K562 (cell line): ENCODE measurements at regions not wholly inside any gene's neighbourhood (a gene's known extent, or its start where the extent isn't known, plus 50 kb on each side); places are given as distances from the start of the nearest gene placed in this dataset.

ENCODE experiments used
- ATAC-seq: fragments of 200-7000 bp; cut with Tn5 transposase; 3 replicates; pipeline ENCODE4 v1.9.1; 2020; ENCODE audit warnings: moderate library complexity
- BruUV-seq: library from RNA; stranded (reverse); fragments of 400-500 nt; replicated peaks from 2 replicates; lab custom pipeline; 2021; lab: Mats Ljungman, UMichigan
- CTCF ChIA-PET: fragments of 300-600 bp; formaldehyde crosslinking; extraction: SDS; loops from one replicate; lab custom pipeline; 2021; ENCODE audit warnings: low intra/inter-chr PET ratio; lab: Yijun Ruan, JAX
- POLR2A ChIA-PET: fragments of 300-600, 350-650 bp; sonication (Branson Sonifier 250); formaldehyde crosslinking; extraction: SDS; loops from one replicate; lab custom pipeline; 2021; ENCODE audit warnings: antibody characterized with exemption, inconsistent platforms; lab: Yijun Ruan, JAX
- DNase-seq, 4 experiments: peaks; one replicate each; pipeline versions ENCODE4 v3.0.0 to v3.0.0-alpha.2; 2011 to 2018; ENCODE audit warnings: low spot score in 3 of 4, mixed read lengths in 3 of 4; ENCODE audit errors: extremely low read depth in 1 of 4
- FAIRE-seq: peaks from 2 replicates; lab custom pipeline; 2011; peaks lifted over from hg19 to GRCh38; lab: Jason Lieb, UNC
- H2AFZ ChIP-seq: 2 replicates; pipeline ENCODE4 v1.6.0; 2011; ENCODE audit warnings: low read depth, low read length, control low read depth, inconsistent platforms
- H3K27ac ChIP-seq: fragments of 200-600 bp; 3 replicates; pipeline ENCODE4 v1.8.0; 2011; ENCODE audit warnings: low read depth, mild to moderate bottlenecking, control low read depth, inconsistent platforms, low read length, moderate library complexity, mixed read lengths; ENCODE audit errors: extremely low read depth
- H3K27me3 ChIP-seq, 2 experiments: fragments of 300-600 bp in 1 of 2; 2 replicates in 1 of 2; 3 replicates in 1 of 2; pipeline versions ENCODE4 v1.6.0 to v1.8.0; 2011; ENCODE audit warnings: inconsistent platforms in 2 of 2, low read length in 2 of 2, mild to moderate bottlenecking in 1 of 2, mixed read lengths in 1 of 2, moderate library complexity in 1 of 2; ENCODE audit not compliant: control insufficient read depth in 2 of 2, insufficient read depth in 2 of 2
- H3K36me3 ChIP-seq: fragments of 300-600 bp; 3 replicates; pipeline ENCODE4 v1.8.0; 2011; ENCODE audit warnings: mild to moderate bottlenecking, low read length, inconsistent platforms; ENCODE audit not compliant: control insufficient read depth, insufficient read depth
- H3K4me1 ChIP-seq, 2 experiments: fragments of 200-600 bp in 1 of 2; replicated peaks in 1 of 2; 2 replicates in 1 of 2; 3 replicates in 1 of 2; pipeline versions ENCODE4 v1.5.1 to v1.8.0; 2011; ENCODE audit warnings: inconsistent platforms in 2 of 2, low read length in 2 of 2, mild to moderate bottlenecking in 1 of 2, mixed read lengths in 1 of 2, moderate library complexity in 1 of 2; ENCODE audit not compliant: control insufficient read depth in 2 of 2, insufficient read depth in 2 of 2
- H3K4me2 ChIP-seq: 2 replicates; pipeline ENCODE4 v1.6.1; 2011; ENCODE audit warnings: low read length, control low read depth, inconsistent platforms, mixed read lengths; ENCODE audit not compliant: insufficient read depth
- H3K4me3 ChIP-seq: fragments of 200-600 bp; sonication (generic), shearing (Covaris generic); 2 replicates; pipeline ENCODE4 v1.5.1; 2016; ENCODE audit warnings: control low read depth, inconsistent platforms
- H3K79me2 ChIP-seq: fragments of 200-600 bp; 3 replicates; pipeline ENCODE4 v1.8.0; 2011; ENCODE audit warnings: low read length, inconsistent platforms; ENCODE audit not compliant: control insufficient read depth, insufficient read depth
- H3K9ac ChIP-seq, 2 experiments: 2 replicates each; pipeline versions ENCODE4 v1.6.0 to v1.6.1; 2011; ENCODE audit warnings: low read depth in 2 of 2, low read length in 2 of 2, control low read depth in 1 of 2, inconsistent platforms in 1 of 2, mild to moderate bottlenecking in 1 of 2, mixed read lengths in 1 of 2; ENCODE audit not compliant: insufficient read depth in 1 of 2
- H3K9me1 ChIP-seq: one replicate; pipeline ENCODE4 v1.6.0; 2011; ENCODE audit warnings: inconsistent platforms, mild to moderate bottlenecking, low read length, moderate library complexity; ENCODE audit not compliant: control insufficient read depth, insufficient read depth
- H3K9me3 ChIP-seq: replicated peaks from 2 replicates; pipeline ENCODE4 v1.5.1; 2011; ENCODE audit warnings: low read depth, low read length, inconsistent platforms; ENCODE audit not compliant: control insufficient read depth, insufficient read depth
- H4K20me1 ChIP-seq: replicated peaks from 2 replicates; pipeline ENCODE4 v1.6.1; 2011; ENCODE audit warnings: low read length, inconsistent platforms, mixed read lengths; ENCODE audit not compliant: control insufficient read depth, insufficient read depth
- GATAD2B ChIP-seq: fragments of 450-650 bp; IDR thresholded peaks from 2 replicates; pipeline ENCODE4 v1.6.1; 2017; ENCODE audit warnings: mild to moderate bottlenecking, borderline replicate concordance
- PCBP2 ChIP-seq: fragments of 200-400 bp; formaldehyde crosslinking; IDR thresholded peaks from 2 replicates; pipeline ENCODE4 v1.6.1; 2018; ENCODE audit warnings: low read length, low read depth, mild to moderate bottlenecking, moderate library complexity; ENCODE audit not compliant: poor library complexity, severe bottlenecking
- SMARCE1 ChIP-seq: fragments of 450-650 bp; IDR thresholded peaks from 2 replicates; pipeline ENCODE4 v1.7.1; 2016; ENCODE audit warnings: mild to moderate bottlenecking
- WGBS: fragments of 100-300 bp; shearing (Covaris generic); methylation state at CpG from one replicate; pipeline ENCODE4 v1.1.6; 2016; ENCODE audit warnings: low coverage, mixed read lengths; ENCODE audit not compliant: insufficient coverage; ENCODE audit errors: missing lambda C conversion rate; 5-methylcytosine and 5-hydroxymethylcytosine counted together
- in situ Hi-C: fragments of 300-500 bp; cut with MboI; formaldehyde crosslinking; loops from 4 replicates; pipeline ENCODE4 v1.15.0; 2018; ENCODE audit warnings: inconsistent platforms, mixed read lengths
- intact Hi-C: fragments of 100-400 bp; cut with micrococcal nuclease; formaldehyde crosslinking; loops from 2 replicates; pipeline ENCODE4 v1.14.2; 2022
- TF ChIP-seq, protein P1 (sequence below): sonication (generic); formaldehyde crosslinking; IDR thresholded peaks from 2 replicates; pipeline ENCODE4 v1.8.1; 2023; ENCODE audit warnings: mild to moderate bottlenecking, missing genetic modification reagents
- TF ChIP-seq, protein P2 (sequence below): fragments of 450-650 bp; IDR thresholded peaks from 2 replicates; pipeline ENCODE4 v1.6.1; 2017; ENCODE audit warnings: antibody characterized with exemption, mild to moderate bottlenecking
- TF ChIP-seq, protein P3 (sequence below), 2 experiments: IDR thresholded peaks in 1 of 2; conservative IDR thresholded peaks in 1 of 2; 2 replicates each; pipeline ENCODE4 v1.6.1; 2016; ENCODE audit warnings: low read depth in 2 of 2, mild to moderate bottlenecking in 1 of 2, missing compliant biosample characterization in 1 of 2, missing genetic modification characterization in 1 of 2, moderate library complexity in 1 of 2
- TF ChIP-seq, protein P4 (sequence below), 2 experiments: fragments of 150-350 bp in 1 of 2; IDR thresholded peaks; 2 replicates each; pipeline ENCODE4 v1.6.1; 2012 to 2016; ENCODE audit warnings: low read depth in 2 of 2, low read length in 2 of 2, mild to moderate bottlenecking in 1 of 2, moderate library complexity in 1 of 2

DNA sequence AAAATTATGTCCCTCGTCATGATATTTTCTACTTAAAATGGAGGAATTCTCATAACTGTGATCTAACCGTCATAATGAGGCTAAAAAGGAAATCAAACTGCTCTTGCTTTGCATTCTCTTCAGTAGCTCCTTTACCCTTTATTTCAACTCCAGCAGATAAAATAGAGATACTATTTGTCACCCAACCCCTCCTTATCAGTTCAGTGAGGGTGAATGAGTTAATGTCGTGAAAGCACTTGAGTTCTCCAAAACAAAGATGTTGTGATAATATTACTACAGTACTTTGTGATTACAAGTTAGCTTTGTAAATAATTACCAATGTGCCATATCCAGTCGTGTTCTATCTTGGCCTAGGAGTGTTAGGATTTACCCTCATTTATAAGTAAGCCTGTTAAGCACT, 63.4 kb upstream of the ANKRD28 start:
- H3K9me3 ChIP-seq, result no peaks in the 10 kb centered on the region
- in situ Hi-C loops, result no loop called here
- H2AFZ ChIP-seq, result peak overlapping the region; percentile 89
- peaks cover 10 to 27% of the 10 kb centered on the region in 2 experiments for H3K4me1 ChIP-seq
- CTCF ChIA-PET, result interaction anchor here (0.7 kb wide), 1 partner anchor 231 kb away, joined by 3 read pairs; no protein-coding TSS in a partner anchor
- peak in 3 of 4 experiments; percentile 16 to 44 (median 26) for DNase-seq
- peaks cover 5% of the 10 kb centered on the region; the same call in 1 of the 2 replicates for H4K20me1 ChIP-seq
- H3K27ac ChIP-seq, result peak overlapping the region; percentile 83; the same call in 2 of the 3 replicates
- POLR2A ChIA-PET, result interaction anchor here (0.8 to 1.1 kb wide), 3 partner anchors 15 to 30 kb away, joined by 3 read pairs; no protein-coding TSS in a partner anchor
- H3K79me2 ChIP-seq, result peaks cover 51% of the 10 kb centered on the region
- ATAC-seq, result no peak
- H3K4me3 ChIP-seq, result peak overlapping the region; percentile 82; the same call in 1 of the 2 replicates
- 4% methylated on average over 4 of the region's 4 CpGs for WGBS
- H3K4me2 ChIP-seq, result peak overlapping the region; percentile 86
- no peaks in the 10 kb centered on the region for H3K27me3 ChIP-seq
- peak; percentile 69 for FAIRE-seq
- BruUV-seq, result no TSS peak
- H3K9me1 ChIP-seq, result no peaks in the 10 kb centered on the region
- H3K9ac ChIP-seq, result peak overlapping the region in 1 of 2 experiments; percentile 75; a peak in 2 of 4 replicates
- H3K36me3 ChIP-seq, result peaks cover 10% of the 10 kb centered on the region; the same call in 2 of the 3 replicates
- intact Hi-C loops, result loop anchor here (5.0 kb wide), 1 partner anchor 259 kb away; the partner anchor contains the start of genes BTD and HACL1
- TF ChIP-seq SMARCE1 (peak; percentile 38; the same call in 1 of the 2 replicates), PCBP2 (no peak), GATAD2B (peak; percentile 78)
- TF ChIP-seq, protein P1, sequence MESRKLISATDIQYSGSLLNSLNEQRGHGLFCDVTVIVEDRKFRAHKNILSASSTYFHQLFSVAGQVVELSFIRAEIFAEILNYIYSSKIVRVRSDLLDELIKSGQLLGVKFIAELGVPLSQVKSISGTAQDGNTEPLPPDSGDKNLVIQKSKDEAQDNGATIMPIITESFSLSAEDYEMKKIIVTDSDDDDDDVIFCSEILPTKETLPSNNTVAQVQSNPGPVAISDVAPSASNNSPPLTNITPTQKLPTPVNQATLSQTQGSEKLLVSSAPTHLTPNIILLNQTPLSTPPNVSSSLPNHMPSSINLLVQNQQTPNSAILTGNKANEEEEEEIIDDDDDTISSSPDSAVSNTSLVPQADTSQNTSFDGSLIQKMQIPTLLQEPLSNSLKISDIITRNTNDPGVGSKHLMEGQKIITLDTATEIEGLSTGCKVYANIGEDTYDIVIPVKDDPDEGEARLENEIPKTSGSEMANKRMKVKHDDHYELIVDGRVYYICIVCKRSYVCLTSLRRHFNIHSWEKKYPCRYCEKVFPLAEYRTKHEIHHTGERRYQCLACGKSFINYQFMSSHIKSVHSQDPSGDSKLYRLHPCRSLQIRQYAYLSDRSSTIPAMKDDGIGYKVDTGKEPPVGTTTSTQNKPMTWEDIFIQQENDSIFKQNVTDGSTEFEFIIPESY (CRISPR knock-in tag), result no peak
- TF ChIP-seq, protein P2, sequence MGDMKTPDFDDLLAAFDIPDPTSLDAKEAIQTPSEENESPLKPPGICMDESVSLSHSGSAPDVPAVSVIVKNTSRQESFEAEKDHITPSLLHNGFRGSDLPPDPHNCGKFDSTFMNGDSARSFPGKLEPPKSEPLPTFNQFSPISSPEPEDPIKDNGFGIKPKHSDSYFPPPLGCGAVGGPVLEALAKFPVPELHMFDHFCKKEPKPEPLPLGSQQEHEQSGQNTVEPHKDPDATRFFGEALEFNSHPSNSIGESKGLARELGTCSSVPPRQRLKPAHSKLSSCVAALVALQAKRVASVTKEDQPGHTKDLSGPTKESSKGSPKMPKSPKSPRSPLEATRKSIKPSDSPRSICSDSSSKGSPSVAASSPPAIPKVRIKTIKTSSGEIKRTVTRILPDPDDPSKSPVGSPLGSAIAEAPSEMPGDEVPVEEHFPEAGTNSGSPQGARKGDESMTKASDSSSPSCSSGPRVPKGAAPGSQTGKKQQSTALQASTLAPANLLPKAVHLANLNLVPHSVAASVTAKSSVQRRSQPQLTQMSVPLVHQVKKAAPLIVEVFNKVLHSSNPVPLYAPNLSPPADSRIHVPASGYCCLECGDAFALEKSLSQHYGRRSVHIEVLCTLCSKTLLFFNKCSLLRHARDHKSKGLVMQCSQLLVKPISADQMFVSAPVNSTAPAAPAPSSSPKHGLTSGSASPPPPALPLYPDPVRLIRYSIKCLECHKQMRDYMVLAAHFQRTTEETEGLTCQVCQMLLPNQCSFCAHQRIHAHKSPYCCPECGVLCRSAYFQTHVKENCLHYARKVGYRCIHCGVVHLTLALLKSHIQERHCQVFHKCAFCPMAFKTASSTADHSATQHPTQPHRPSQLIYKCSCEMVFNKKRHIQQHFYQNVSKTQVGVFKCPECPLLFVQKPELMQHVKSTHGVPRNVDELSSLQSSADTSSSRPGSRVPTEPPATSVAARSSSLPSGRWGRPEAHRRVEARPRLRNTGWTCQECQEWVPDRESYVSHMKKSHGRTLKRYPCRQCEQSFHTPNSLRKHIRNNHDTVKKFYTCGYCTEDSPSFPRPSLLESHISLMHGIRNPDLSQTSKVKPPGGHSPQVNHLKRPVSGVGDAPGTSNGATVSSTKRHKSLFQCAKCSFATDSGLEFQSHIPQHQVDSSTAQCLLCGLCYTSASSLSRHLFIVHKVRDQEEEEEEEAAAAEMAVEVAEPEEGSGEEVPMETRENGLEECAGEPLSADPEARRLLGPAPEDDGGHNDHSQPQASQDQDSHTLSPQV, result 0 out of 2 replicates have a peak, but pooled peaks have one; percentile 21
- TF ChIP-seq, protein P3, sequence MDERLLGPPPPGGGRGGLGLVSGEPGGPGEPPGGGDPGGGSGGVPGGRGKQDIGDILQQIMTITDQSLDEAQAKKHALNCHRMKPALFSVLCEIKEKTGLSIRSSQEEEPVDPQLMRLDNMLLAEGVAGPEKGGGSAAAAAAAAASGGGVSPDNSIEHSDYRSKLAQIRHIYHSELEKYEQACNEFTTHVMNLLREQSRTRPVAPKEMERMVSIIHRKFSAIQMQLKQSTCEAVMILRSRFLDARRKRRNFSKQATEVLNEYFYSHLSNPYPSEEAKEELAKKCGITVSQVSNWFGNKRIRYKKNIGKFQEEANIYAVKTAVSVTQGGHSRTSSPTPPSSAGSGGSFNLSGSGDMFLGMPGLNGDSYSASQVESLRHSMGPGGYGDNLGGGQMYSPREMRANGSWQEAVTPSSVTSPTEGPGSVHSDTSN (CRISPR knock-in tag; IDR thresholded peaks at IDR 0.05; ENCODE audit: low read depth), result no peak
- TF ChIP-seq, protein P3 (tag; conservative IDR thresholded peaks at IDR 0.05; ENCODE audit: low read depth), result peak; percentile 56
- TF ChIP-seq, protein P4, sequence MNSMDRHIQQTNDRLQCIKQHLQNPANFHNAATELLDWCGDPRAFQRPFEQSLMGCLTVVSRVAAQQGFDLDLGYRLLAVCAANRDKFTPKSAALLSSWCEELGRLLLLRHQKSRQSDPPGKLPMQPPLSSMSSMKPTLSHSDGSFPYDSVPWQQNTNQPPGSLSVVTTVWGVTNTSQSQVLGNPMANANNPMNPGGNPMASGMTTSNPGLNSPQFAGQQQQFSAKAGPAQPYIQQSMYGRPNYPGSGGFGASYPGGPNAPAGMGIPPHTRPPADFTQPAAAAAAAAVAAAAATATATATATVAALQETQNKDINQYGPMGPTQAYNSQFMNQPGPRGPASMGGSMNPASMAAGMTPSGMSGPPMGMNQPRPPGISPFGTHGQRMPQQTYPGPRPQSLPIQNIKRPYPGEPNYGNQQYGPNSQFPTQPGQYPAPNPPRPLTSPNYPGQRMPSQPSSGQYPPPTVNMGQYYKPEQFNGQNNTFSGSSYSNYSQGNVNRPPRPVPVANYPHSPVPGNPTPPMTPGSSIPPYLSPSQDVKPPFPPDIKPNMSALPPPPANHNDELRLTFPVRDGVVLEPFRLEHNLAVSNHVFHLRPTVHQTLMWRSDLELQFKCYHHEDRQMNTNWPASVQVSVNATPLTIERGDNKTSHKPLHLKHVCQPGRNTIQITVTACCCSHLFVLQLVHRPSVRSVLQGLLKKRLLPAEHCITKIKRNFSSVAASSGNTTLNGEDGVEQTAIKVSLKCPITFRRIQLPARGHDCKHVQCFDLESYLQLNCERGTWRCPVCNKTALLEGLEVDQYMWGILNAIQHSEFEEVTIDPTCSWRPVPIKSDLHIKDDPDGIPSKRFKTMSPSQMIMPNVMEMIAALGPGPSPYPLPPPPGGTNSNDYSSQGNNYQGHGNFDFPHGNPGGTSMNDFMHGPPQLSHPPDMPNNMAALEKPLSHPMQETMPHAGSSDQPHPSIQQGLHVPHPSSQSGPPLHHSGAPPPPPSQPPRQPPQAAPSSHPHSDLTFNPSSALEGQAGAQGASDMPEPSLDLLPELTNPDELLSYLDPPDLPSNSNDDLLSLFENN (IDR thresholded peaks at IDR 0.05; ENCODE audit: low read depth in 2 of 2, low read length in 2 of 2), result no peak
